Left ventricle myocardium inferior (tissue), 1 donor: ENCODE measurements at regions not wholly inside any gene's neighbourhood (a gene's known extent, or its start where the extent isn't known, plus 50 kb on each side); places are given as distances from the start of the nearest gene placed in this dataset.
"Not testable (repeated sequence)": the region's sequence is repeated elsewhere in the genome, so short reads cannot be mapped to it uniquely, and the experiment has no call there.

ENCODE experiments used
- DNase-seq: peaks from one replicate; pipeline ENCODE4 v3.0.0-alpha.2; 2020
- H3K27ac ChIP-seq: fragments of 200-600 bp; replicated peaks from 2 replicates; pipeline ENCODE4 v1.8.0; 2021
- H3K27me3 ChIP-seq: fragments of 200-600 bp; 2 replicates; pipeline ENCODE4 v1.8.0; 2021; ENCODE audit warnings: low read depth
- H3K36me3 ChIP-seq: fragments of 200-600 bp; 2 replicates; pipeline ENCODE4 v1.8.0; 2021
- H3K4me1 ChIP-seq: fragments of 200-600 bp; 2 replicates; pipeline ENCODE4 v1.8.0; 2021
- H3K4me3 ChIP-seq: fragments of 200-600 bp; 2 replicates; pipeline ENCODE4 v1.8.0; 2021; ENCODE audit warnings: mild to moderate bottlenecking, moderate library complexity
- H3K9me3 ChIP-seq: fragments of 200-600 bp; replicated peaks from 2 replicates; pipeline ENCODE4 v1.8.0; 2021
- intact Hi-C: fragments of 100-400 bp; cut with micrococcal nuclease; formaldehyde crosslinking; loops from one replicate; pipeline ENCODE4 v1.11.0; 2022
- TF ChIP-seq, protein P1 (sequence below): fragments of 200-600 bp; IDR thresholded peaks from 2 replicates; pipeline ENCODE4 v1.8.0; 2021; ENCODE audit warnings: antibody characterized with exemption, mild to moderate bottlenecking, borderline replicate concordance
- donor health status: DM: no; HTN: yes; CAD: no; lungs with severe emphysema.

DNA sequence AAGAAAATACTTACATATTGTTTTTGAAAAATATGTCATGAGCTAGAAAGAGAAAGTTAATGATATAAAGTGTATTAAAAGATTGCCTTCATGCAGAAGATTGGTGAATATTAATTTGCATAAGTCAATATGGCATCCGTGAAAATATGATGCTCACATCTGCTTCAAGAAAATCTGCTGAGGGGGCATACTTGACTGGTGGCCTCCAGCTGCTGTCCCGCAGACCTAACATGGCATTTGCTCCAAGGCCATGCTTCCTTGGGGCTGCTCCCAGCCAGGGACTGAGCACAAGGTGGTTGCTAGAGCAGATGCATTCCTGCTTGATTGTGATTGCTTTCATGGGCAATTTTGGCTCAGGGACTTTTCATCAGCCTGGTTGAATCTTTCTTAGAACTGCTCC lies 133.8 kb downstream of the TTC6 start:
- no peak for DNase-seq
- H3K36me3 ChIP-seq, result no peaks in the 10 kb centered on the region

DNA sequence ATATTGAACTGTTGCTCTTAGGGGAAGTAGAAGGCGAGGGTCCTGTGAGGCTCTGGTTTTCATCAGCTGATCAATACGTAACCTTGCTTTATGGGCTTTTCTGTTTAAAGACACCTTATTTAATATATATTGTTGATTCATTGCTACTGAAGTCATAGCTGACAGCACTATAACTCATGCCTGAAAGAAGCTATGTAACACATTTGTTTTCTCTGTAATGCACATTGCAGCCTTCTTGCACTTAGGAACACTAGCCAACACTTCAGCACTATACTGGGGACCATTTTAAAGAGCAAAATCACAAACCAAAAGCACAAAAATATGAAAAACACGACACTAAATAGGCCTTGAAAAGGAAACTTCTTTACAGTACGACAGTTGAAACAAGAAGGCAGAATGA lies 135.7 kb downstream of the TTC6 start:
- TF ChIP-seq, protein P1, sequence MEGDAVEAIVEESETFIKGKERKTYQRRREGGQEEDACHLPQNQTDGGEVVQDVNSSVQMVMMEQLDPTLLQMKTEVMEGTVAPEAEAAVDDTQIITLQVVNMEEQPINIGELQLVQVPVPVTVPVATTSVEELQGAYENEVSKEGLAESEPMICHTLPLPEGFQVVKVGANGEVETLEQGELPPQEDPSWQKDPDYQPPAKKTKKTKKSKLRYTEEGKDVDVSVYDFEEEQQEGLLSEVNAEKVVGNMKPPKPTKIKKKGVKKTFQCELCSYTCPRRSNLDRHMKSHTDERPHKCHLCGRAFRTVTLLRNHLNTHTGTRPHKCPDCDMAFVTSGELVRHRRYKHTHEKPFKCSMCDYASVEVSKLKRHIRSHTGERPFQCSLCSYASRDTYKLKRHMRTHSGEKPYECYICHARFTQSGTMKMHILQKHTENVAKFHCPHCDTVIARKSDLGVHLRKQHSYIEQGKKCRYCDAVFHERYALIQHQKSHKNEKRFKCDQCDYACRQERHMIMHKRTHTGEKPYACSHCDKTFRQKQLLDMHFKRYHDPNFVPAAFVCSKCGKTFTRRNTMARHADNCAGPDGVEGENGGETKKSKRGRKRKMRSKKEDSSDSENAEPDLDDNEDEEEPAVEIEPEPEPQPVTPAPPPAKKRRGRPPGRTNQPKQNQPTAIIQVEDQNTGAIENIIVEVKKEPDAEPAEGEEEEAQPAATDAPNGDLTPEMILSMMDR, result no peak
- intact Hi-C loops, result no loop called here

More for the DNA sequence above, 133.8 kb downstream of the TTC6 start:
- TF ChIP-seq, protein P1, result no peak
- H3K4me3 ChIP-seq, result no peak overlapping the region
- intact Hi-C loops, result no loop called here
- no peak overlapping the region for H3K27ac ChIP-seq
- H3K9me3 ChIP-seq, result no peaks in the 10 kb centered on the region
- no peaks in the 10 kb centered on the region for H3K4me1 ChIP-seq
- H3K27me3 ChIP-seq, result no peaks in the 10 kb centered on the region

DNA sequence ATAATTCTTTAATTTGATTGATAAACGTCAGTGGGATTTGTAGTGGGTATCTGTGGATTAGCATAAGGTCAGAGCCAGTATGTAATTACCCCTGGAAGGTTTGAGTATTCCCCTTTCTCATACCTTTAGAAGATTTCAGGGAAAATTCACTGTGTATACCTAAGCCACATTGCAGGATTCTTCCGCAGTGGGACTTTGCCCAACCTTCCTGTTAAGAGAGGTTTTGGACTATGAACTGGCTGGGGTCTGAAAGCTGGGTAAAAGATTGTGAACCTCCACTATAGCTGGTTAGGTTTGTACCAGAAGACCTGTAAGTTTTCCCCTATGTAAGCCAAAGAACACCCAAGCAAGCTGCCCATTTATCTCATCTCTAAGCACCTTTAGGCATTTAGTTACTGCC lies 150.2 kb downstream of the TTC6 start:
- H3K4me1 ChIP-seq, result no peaks in the 10 kb centered on the region
- H3K27me3 ChIP-seq, result no peaks in the 10 kb centered on the region
- intact Hi-C loops, result no loop called here
- H3K27ac ChIP-seq, result no peak overlapping the region
- no peaks in the 10 kb centered on the region for H3K36me3 ChIP-seq
- TF ChIP-seq, protein P1, result no peak
- no peak for DNase-seq
- H3K9me3 ChIP-seq, result no peaks in the 10 kb centered on the region
- H3K4me3 ChIP-seq, result no peak overlapping the region

More for the DNA sequence above, 135.7 kb downstream of the TTC6 start:
- Histone ChIP-seq H3K27me3 (no peaks in the 10 kb centered on the region), H3K4me1 (no peaks in the 10 kb centered on the region), H3K36me3 (no peaks in the 10 kb centered on the region), H3K27ac (no peak overlapping the region), H3K4me3 (no peak overlapping the region), H3K9me3 (no peaks in the 10 kb centered on the region)
- no peak for DNase-seq

DNA sequence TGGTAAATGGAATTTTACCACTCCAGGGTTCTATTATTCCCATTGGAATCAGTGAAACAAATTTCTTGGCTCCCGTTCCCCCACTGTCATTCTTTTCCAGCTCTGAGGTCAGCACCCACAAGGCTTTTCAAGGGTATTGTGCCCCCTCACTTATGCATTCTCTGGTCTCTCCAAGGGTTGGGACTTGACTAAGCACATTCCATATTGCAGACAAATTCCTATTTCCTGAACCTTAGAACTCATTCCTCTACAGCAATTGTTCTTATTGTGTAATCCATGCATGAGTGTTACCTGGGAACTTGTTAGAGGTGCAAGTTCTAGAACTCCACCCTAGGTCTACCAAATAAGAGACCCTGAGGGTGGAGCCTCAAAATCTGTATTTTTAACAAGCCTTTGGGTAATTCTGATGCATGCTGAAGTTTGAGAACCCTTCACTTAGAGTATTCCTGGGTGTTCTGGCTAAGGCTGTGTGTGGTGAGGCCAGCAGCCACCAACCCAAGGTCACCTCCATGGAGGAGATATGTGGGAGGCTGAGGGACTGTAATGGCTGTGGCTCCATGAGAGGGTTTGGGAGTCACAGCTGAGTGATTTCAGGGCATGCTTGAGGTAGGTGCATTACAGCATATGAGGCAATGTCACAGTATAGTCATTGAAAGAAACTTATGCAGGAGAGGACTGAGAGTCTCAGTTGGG lies 150.9 kb downstream of the TTC6 start:
- Histone ChIP-seq H3K9me3 (no peaks in the 10 kb centered on the region), H3K4me3 (no peak overlapping the region), H3K4me1 (no peaks in the 10 kb centered on the region), H3K27ac (no peak overlapping the region), H3K36me3 (no peaks in the 10 kb centered on the region), H3K27me3 (no peaks in the 10 kb centered on the region)
- intact Hi-C loops, result no loop called here
- DNase-seq, result no peak
- TF ChIP-seq, protein P1, result no peak

DNA sequence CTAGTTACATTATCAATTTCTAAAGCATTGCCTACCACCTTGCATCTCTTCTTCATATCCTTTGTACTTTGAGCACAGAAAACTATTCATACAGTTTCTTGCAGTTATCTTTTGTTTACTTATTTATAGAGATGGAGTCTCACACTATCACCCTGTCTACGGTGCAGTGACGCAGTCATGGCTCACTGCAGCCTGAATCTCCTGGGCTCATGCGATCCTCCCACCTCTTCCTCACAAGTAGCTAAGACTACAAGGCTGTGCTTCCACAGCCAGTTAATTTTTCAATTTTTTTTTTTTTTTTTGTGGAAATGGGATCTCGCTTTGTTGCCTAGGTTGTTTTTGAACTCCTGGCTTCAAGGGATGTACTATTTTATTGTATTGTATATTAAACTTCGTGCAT lies 158.0 kb downstream of the TTC6 start:
- H3K27ac ChIP-seq, result no peak overlapping the region
- H3K4me1 ChIP-seq, result no peaks in the 10 kb centered on the region
- TF ChIP-seq, protein P1, result no peak

DNA sequence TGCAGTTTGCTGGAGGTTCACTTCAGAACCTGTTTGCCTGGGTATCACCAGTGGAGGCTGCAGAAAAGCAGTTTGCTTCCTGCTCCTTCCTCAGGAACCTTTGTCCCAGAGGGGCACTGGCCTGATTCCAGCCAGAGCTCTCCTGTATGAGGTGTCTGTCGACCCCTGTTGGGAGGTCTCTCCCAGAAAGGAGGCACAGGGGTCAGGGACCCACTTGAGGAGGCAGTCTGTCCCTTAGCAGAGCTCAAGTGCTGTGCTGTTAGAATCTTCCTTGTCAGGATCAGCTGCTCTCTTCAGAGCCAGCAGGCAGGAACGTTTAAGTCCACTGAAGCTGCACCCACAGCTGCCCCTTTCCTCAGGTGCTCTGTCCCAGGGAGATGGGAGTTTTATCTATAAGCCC lies 164.8 kb downstream of the TTC6 start:
- H3K36me3 ChIP-seq, H3K4me1 ChIP-seq, H3K27ac ChIP-seq, DNase-seq, H3K4me3 ChIP-seq, H3K27me3 ChIP-seq, intact Hi-C loops: not testable (repeated sequence)
- peaks cover 33% of the 10 kb centered on the region for H3K9me3 ChIP-seq

More for the DNA sequence above, 158.0 kb downstream of the TTC6 start:
- peaks cover 8% of the 10 kb centered on the region for H3K9me3 ChIP-seq
- no peaks in the 10 kb centered on the region for H3K27me3 ChIP-seq
- H3K36me3 ChIP-seq, result no peaks in the 10 kb centered on the region
- DNase-seq, result no peak
- intact Hi-C loops, result no loop called here
- H3K4me3 ChIP-seq, result no peak overlapping the region
